OCI-LY7 (cell line): ENCODE measurements at regions not wholly inside any gene's neighbourhood (a gene's known extent, or its start where the extent isn't known, plus 50 kb on each side); places are given as distances from the start of the nearest gene placed in this dataset.

ENCODE experiments used
- BruUV-seq: library from RNA; stranded (reverse); fragments of 400-500 nt; replicated peaks from 2 replicates; lab custom pipeline; 2021; lab: Mats Ljungman, UMichigan
- CTCF ChIA-PET: fragments of 300-600 bp; sonication (Branson Sonifier 250); formaldehyde crosslinking; loops from one replicate; lab custom pipeline; 2022; ENCODE audit warnings: antibody characterized with exemption; ENCODE audit not compliant: unreplicated experiment; lab: Charles Lee
- POLR2A ChIA-PET: fragments of 300-600 bp; sonication (Branson Sonifier 250); formaldehyde crosslinking; loops from one replicate; lab custom pipeline; 2022; ENCODE audit warnings: antibody characterized with exemption; lab: Charles Lee
- DNase-seq: peaks from one replicate; pipeline ENCODE4 v3.0.0-alpha.2; 2015; ENCODE audit warnings: low spot score
- H2AFZ ChIP-seq: fragments of 200-600 bp; sonication (generic), shearing (Covaris generic); 2 replicates; pipeline ENCODE4 v1.6.1; 2014; ENCODE audit warnings: mild to moderate bottlenecking, antibody characterized with exemption, low read length, moderate library complexity
- H3K27ac ChIP-seq: fragments of 200-600 bp; sonication (generic); 2 replicates; pipeline ENCODE4 v1.5.1; 2014; ENCODE audit warnings: mixed run types, low read depth, mild to moderate bottlenecking, moderate library complexity, low read length, inconsistent platforms; ENCODE audit not compliant: poor library complexity, severe bottlenecking
- H3K36me3 ChIP-seq: fragments of 200-600 bp; sonication (generic); 2 replicates; pipeline ENCODE4 v1.6.1; 2014; ENCODE audit warnings: mild to moderate bottlenecking, antibody characterized with exemption, low read length, moderate library complexity, mixed read lengths; ENCODE audit not compliant: insufficient read depth
- H3K4me1 ChIP-seq: fragments of 200-600 bp; sonication (generic); 2 replicates; pipeline ENCODE4 v1.5.1; 2014; ENCODE audit warnings: mild to moderate bottlenecking, low read length; ENCODE audit not compliant: insufficient read depth, poor library complexity, severe bottlenecking
- H3K4me2 ChIP-seq: fragments of 200-600 bp; sonication (generic); 2 replicates; pipeline ENCODE4 v1.6.1; 2014; ENCODE audit warnings: mild to moderate bottlenecking, low read length
- H3K4me3 ChIP-seq: fragments of 200-600 bp; sonication (generic); 2 replicates; pipeline ENCODE4 v1.5.1; 2014; ENCODE audit warnings: mild to moderate bottlenecking, low read depth, low read length; ENCODE audit not compliant: poor library complexity, severe bottlenecking
- H3K79me2 ChIP-seq: fragments of 200-600 bp; sonication (generic); 2 replicates; pipeline ENCODE4 v1.6.1; 2016; ENCODE audit warnings: low read depth, mild to moderate bottlenecking, low read length, moderate library complexity, mixed read lengths; ENCODE audit not compliant: insufficient read depth
- H3K9me2 ChIP-seq: fragments of 200-600 bp; sonication (generic); 2 replicates; pipeline ENCODE4 v1.6.1; 2016; ENCODE audit warnings: mild to moderate bottlenecking, low read length, mixed read lengths; ENCODE audit not compliant: insufficient read depth
- H3K9me3 ChIP-seq: fragments of 200-600 bp; sonication (generic); 2 replicates; pipeline ENCODE4 v1.6.1; 2014; ENCODE audit warnings: mild to moderate bottlenecking, mixed run types, low read length, mixed read lengths
- H4K20me1 ChIP-seq: fragments of 200-600 bp; sonication (generic); 2 replicates; pipeline ENCODE4 v1.6.1; 2014; ENCODE audit warnings: mild to moderate bottlenecking, antibody characterized with exemption, low read length, moderate library complexity, mixed read lengths; ENCODE audit not compliant: insufficient read depth
- CTCF ChIP-seq: fragments of 200-600 bp; sonication (generic); conservative IDR thresholded peaks from 2 replicates; pipeline ENCODE4 v1.5.1; 2014; ENCODE audit warnings: mild to moderate bottlenecking, antibody characterized with exemption, low read length, moderate library complexity, mixed read lengths
- EZH2phosphoT487 ChIP-seq: fragments of 200-600 bp; sonication (generic); IDR thresholded peaks from 2 replicates; pipeline ENCODE4 v1.6.1; 2018; ENCODE audit warnings: low read depth, borderline replicate concordance, mild to moderate bottlenecking, mixed run types, antibody characterized with exemption, low read length, moderate library complexity, mixed read lengths
- intact Hi-C: fragments of 100-400 bp; cut with micrococcal nuclease; formaldehyde crosslinking; loops from one replicate; pipeline ENCODE4 v1.10.0; 2022; ENCODE audit not compliant: unreplicated experiment

GRCh38 chr7:85828614-85829013 is 641.8 kb upstream of the SEMA3D start:
- no peak overlapping the region for H2AFZ ChIP-seq
- TF ChIP-seq EZH2phosphoT487 (no peak), CTCF (no peak)
- H3K79me2 ChIP-seq, result no peaks in the 10 kb centered on the region
- DNase-seq, result no peak
- no peak overlapping the region for H3K27ac ChIP-seq
- H3K36me3 ChIP-seq, result no peaks in the 10 kb centered on the region
- CTCF ChIA-PET, result no interaction called here
- H3K9me3 ChIP-seq, result no peaks in the 10 kb centered on the region
- BruUV-seq, result no TSS peak
- no peaks in the 10 kb centered on the region for H3K9me2 ChIP-seq
- H3K4me3 ChIP-seq, result no peak overlapping the region
- POLR2A ChIA-PET, result no interaction called here
- H4K20me1 ChIP-seq, result no peaks in the 10 kb centered on the region
- intact Hi-C loops, result no loop called here
- no peak overlapping the region for H3K4me2 ChIP-seq
- no peaks in the 10 kb centered on the region for H3K4me1 ChIP-seq

GRCh38 chr7:85823396-85824080 is 636.7 kb upstream of the SEMA3D start:
- no peak for DNase-seq
- POLR2A ChIA-PET, result interaction anchor here (0.5 kb wide), 1 partner anchor 12 kb away, joined by 3 read pairs; no protein-coding TSS in a partner anchor
- Histone ChIP-seq H2AFZ (no peak overlapping the region), H3K4me2 (no peak overlapping the region), H3K9me3 (no peaks in the 10 kb centered on the region), H3K79me2 (no peaks in the 10 kb centered on the region), H3K27ac (no peak overlapping the region), H3K36me3 (no peaks in the 10 kb centered on the region), H4K20me1 (no peaks in the 10 kb centered on the region), H3K4me1 (no peaks in the 10 kb centered on the region), H3K9me2 (no peaks in the 10 kb centered on the region), H3K4me3 (no peak overlapping the region)
- intact Hi-C loops, result no loop called here
- CTCF ChIA-PET, result no interaction called here
- no TSS peak for BruUV-seq
- no peak for TF ChIP-seq CTCF
- TF ChIP-seq EZH2phosphoT487, result no peak

GRCh38 chr7:85821926-85822325 is 635.1 kb upstream of the SEMA3D start:
- CTCF ChIA-PET, result interaction anchor here (0.9 kb wide), 1 partner anchor 8 kb away, joined by 3 read pairs; no protein-coding TSS in a partner anchor
- no peak for TF ChIP-seq CTCF
- TF ChIP-seq EZH2phosphoT487, result no peak
- intact Hi-C loops, result no loop called here

More at GRCh38 chr7:85821926-85822325, 635.1 kb upstream of the SEMA3D start:
- DNase-seq, result no peak
- POLR2A ChIA-PET, result interaction anchor here (0.6 kb wide), 1 partner anchor 640 kb away, joined by 3 read pairs; no protein-coding TSS in a partner anchor
- no peaks in the 10 kb centered on the region for H4K20me1 ChIP-seq
- no peak overlapping the region for H2AFZ ChIP-seq
- H3K36me3 ChIP-seq, result no peaks in the 10 kb centered on the region
- no peaks in the 10 kb centered on the region for H3K9me2 ChIP-seq
- no peaks in the 10 kb centered on the region for H3K9me3 ChIP-seq
- BruUV-seq, result no TSS peak
- H3K4me1 ChIP-seq, result no peaks in the 10 kb centered on the region
- H3K4me3 ChIP-seq, result no peak overlapping the region
- no peak overlapping the region for H3K27ac ChIP-seq
- no peak overlapping the region for H3K4me2 ChIP-seq
- no peaks in the 10 kb centered on the region for H3K79me2 ChIP-seq
